OCI-LY7 (cell line): ENCODE measurements at regions not wholly inside any gene's neighbourhood (a gene's known extent, or its start where the extent isn't known, plus 50 kb on each side); places are given as distances from the start of the nearest gene placed in this dataset.

Source experiments
- BruUV-seq: library from RNA; stranded (reverse); fragments of 400-500 nt; replicated peaks from 2 replicates; lab custom pipeline; 2021; lab: Mats Ljungman, UMichigan
- CTCF ChIA-PET: fragments of 300-600 bp; sonication (Branson Sonifier 250); formaldehyde crosslinking; loops from one replicate; lab custom pipeline; 2022; ENCODE audit warnings: antibody characterized with exemption; ENCODE audit not compliant: unreplicated experiment; lab: Charles Lee
- POLR2A ChIA-PET: fragments of 300-600 bp; sonication (Branson Sonifier 250); formaldehyde crosslinking; loops from one replicate; lab custom pipeline; 2022; ENCODE audit warnings: antibody characterized with exemption; lab: Charles Lee
- DNase-seq: peaks from one replicate; pipeline ENCODE4 v3.0.0-alpha.2; 2015; ENCODE audit warnings: low spot score
- H2AFZ ChIP-seq: fragments of 200-600 bp; sonication (generic), shearing (Covaris generic); 2 replicates; pipeline ENCODE4 v1.6.1; 2014; ENCODE audit warnings: mild to moderate bottlenecking, antibody characterized with exemption, low read length, moderate library complexity
- H3K27ac ChIP-seq: fragments of 200-600 bp; sonication (generic); 2 replicates; pipeline ENCODE4 v1.5.1; 2014; ENCODE audit warnings: mixed run types, low read depth, mild to moderate bottlenecking, moderate library complexity, low read length, inconsistent platforms; ENCODE audit not compliant: poor library complexity, severe bottlenecking
- H3K36me3 ChIP-seq: fragments of 200-600 bp; sonication (generic); 2 replicates; pipeline ENCODE4 v1.6.1; 2014; ENCODE audit warnings: mild to moderate bottlenecking, antibody characterized with exemption, low read length, moderate library complexity, mixed read lengths; ENCODE audit not compliant: insufficient read depth
- H3K4me1 ChIP-seq: fragments of 200-600 bp; sonication (generic); 2 replicates; pipeline ENCODE4 v1.5.1; 2014; ENCODE audit warnings: mild to moderate bottlenecking, low read length; ENCODE audit not compliant: insufficient read depth, poor library complexity, severe bottlenecking
- H3K4me2 ChIP-seq: fragments of 200-600 bp; sonication (generic); 2 replicates; pipeline ENCODE4 v1.6.1; 2014; ENCODE audit warnings: mild to moderate bottlenecking, low read length
- H3K4me3 ChIP-seq: fragments of 200-600 bp; sonication (generic); 2 replicates; pipeline ENCODE4 v1.5.1; 2014; ENCODE audit warnings: mild to moderate bottlenecking, low read depth, low read length; ENCODE audit not compliant: poor library complexity, severe bottlenecking
- H3K79me2 ChIP-seq: fragments of 200-600 bp; sonication (generic); 2 replicates; pipeline ENCODE4 v1.6.1; 2016; ENCODE audit warnings: low read depth, mild to moderate bottlenecking, low read length, moderate library complexity, mixed read lengths; ENCODE audit not compliant: insufficient read depth
- H3K9me2 ChIP-seq: fragments of 200-600 bp; sonication (generic); 2 replicates; pipeline ENCODE4 v1.6.1; 2016; ENCODE audit warnings: mild to moderate bottlenecking, low read length, mixed read lengths; ENCODE audit not compliant: insufficient read depth
- H3K9me3 ChIP-seq: fragments of 200-600 bp; sonication (generic); 2 replicates; pipeline ENCODE4 v1.6.1; 2014; ENCODE audit warnings: mild to moderate bottlenecking, mixed run types, low read length, mixed read lengths
- H4K20me1 ChIP-seq: fragments of 200-600 bp; sonication (generic); 2 replicates; pipeline ENCODE4 v1.6.1; 2014; ENCODE audit warnings: mild to moderate bottlenecking, antibody characterized with exemption, low read length, moderate library complexity, mixed read lengths; ENCODE audit not compliant: insufficient read depth
- CTCF ChIP-seq: fragments of 200-600 bp; sonication (generic); conservative IDR thresholded peaks from 2 replicates; pipeline ENCODE4 v1.5.1; 2014; ENCODE audit warnings: mild to moderate bottlenecking, antibody characterized with exemption, low read length, moderate library complexity, mixed read lengths
- EZH2phosphoT487 ChIP-seq: fragments of 200-600 bp; sonication (generic); IDR thresholded peaks from 2 replicates; pipeline ENCODE4 v1.6.1; 2018; ENCODE audit warnings: low read depth, borderline replicate concordance, mild to moderate bottlenecking, mixed run types, antibody characterized with exemption, low read length, moderate library complexity, mixed read lengths
- intact Hi-C: fragments of 100-400 bp; cut with micrococcal nuclease; formaldehyde crosslinking; loops from one replicate; pipeline ENCODE4 v1.10.0; 2022; ENCODE audit not compliant: unreplicated experiment

GRCh38 chr15:86009727-86010126 is 69.9 kb upstream of the AGBL1 start:
- Histone ChIP-seq H3K9me2 (no peaks in the 10 kb centered on the region), H4K20me1 (no peaks in the 10 kb centered on the region), H3K9me3 (no peaks in the 10 kb centered on the region), H3K36me3 (no peaks in the 10 kb centered on the region), H3K27ac (no peak overlapping the region), H3K4me2 (no peak overlapping the region), H3K4me1 (no peaks in the 10 kb centered on the region), H2AFZ (no peak overlapping the region), H3K79me2 (no peaks in the 10 kb centered on the region), H3K4me3 (no peak overlapping the region)
- intact Hi-C loops: no loop called here
- DNase-seq: no peak
- no TSS peak for BruUV-seq
- TF ChIP-seq EZH2phosphoT487: no peak
- no peak for TF ChIP-seq CTCF
- ChIA-PET POLR2A (no interaction called here), CTCF (no interaction called here)

- Histone ChIP-seq H3K4me1 (no peaks in the 10 kb centered on the region), H3K9me2 (no peaks in the 10 kb centered on the region)
- BruUV-seq: no TSS peak
Measured at GRCh38 chr15:86010398-86010797, 69.3 kb upstream of the AGBL1 start.

GRCh38 chr15:86010891-86011290 is 68.8 kb upstream of the AGBL1 start:
- BruUV-seq: no TSS peak
- POLR2A ChIA-PET: no interaction called here
- intact Hi-C loops: no loop called here

More at GRCh38 chr15:86010398-86010797, 69.3 kb upstream of the AGBL1 start:
- no peak for DNase-seq
- H2AFZ ChIP-seq: no peak overlapping the region
- ChIA-PET POLR2A (no interaction called here), CTCF (no interaction called here)
- no peaks in the 10 kb centered on the region for H3K9me3 ChIP-seq
- H3K79me2 ChIP-seq: no peaks in the 10 kb centered on the region
- intact Hi-C loops: no loop called here
- H3K4me3 ChIP-seq: no peak overlapping the region
- no peak for TF ChIP-seq CTCF
- no peak overlapping the region for H3K4me2 ChIP-seq
- no peaks in the 10 kb centered on the region for H3K36me3 ChIP-seq
- no peaks in the 10 kb centered on the region for H4K20me1 ChIP-seq
- H3K27ac ChIP-seq: no peak overlapping the region

More at GRCh38 chr15:86010891-86011290, 68.8 kb upstream of the AGBL1 start:
- Histone ChIP-seq H3K4me1 (no peaks in the 10 kb centered on the region), H3K4me3 (no peak overlapping the region), H3K9me3 (no peaks in the 10 kb centered on the region), H4K20me1 (no peaks in the 10 kb centered on the region), H3K27ac (no peak overlapping the region), H2AFZ (no peak overlapping the region), H3K4me2 (no peak overlapping the region), H3K79me2 (no peaks in the 10 kb centered on the region), H3K9me2 (no peaks in the 10 kb centered on the region), H3K36me3 (no peaks in the 10 kb centered on the region)
- CTCF ChIA-PET: no interaction called here
- DNase-seq: no peak
- TF ChIP-seq CTCF: no peak
- TF ChIP-seq EZH2phosphoT487: no peak
